ENCODE measurements at regions not wholly inside any gene's neighbourhood (a gene's known extent, or its start where the extent isn't known, plus 50 kb on each side); places are given as distances from the start of the nearest gene placed in this dataset.
A peak's percentile ranks its signal among the peaks of the same experiment; 100 is the strongest.

DNA sequence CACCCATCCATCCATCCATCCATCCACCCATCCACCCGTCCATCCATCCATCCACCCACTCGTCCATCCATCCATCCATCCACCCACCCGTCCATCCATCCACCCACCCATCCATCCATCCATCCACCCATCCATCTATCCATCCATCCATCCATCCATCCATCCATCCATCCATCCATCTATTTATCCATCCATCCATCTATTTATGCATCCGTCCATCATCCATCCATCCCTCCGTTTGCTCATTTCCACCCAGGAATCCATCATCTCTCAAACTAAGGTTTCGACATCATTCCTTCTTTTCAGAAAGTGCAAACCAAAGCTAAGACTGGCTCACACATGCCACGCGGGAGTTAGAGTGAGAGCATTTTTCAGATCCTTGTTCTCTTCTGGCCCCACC, 52.8 kb upstream of the POFUT2 start:
- Histone ChIP-seq H3K4me2 (ENCODE audit: low read depth, low read length) (no peak overlapping the region), H3K9ac (ENCODE audit: low read depth, low read length) (no peak overlapping the region), H2AFZ (replicated peaks; ENCODE audit: low read length, poor library complexity) (no peak overlapping the region), H3K36me3 (ENCODE audit: control insufficient read depth, insufficient read depth, low read length) (no peaks in the 10 kb centered on the region), H3K4me1 (ENCODE audit: control insufficient read depth, insufficient read depth, low read length) (peaks cover 4% of the 10 kb centered on the region; the same call in 1 of the 2 replicates), H3K9me3 (ENCODE audit: control insufficient read depth, insufficient read depth, low read length) (no peaks in the 10 kb centered on the region), H2BK5ac (ENCODE audit: low read depth, low read length, poor library complexity, severe bottlenecking) (no peak overlapping the region), H2BK20ac (ENCODE audit: low read depth, low read length) (0 out of 2 replicates have a peak overlapping the region, but pooled peaks have one; percentile 5), H3K27me3 (ENCODE audit: control insufficient read depth, insufficient read depth, low read length) (no peaks in the 10 kb centered on the region), H4K20me1 (ENCODE audit: insufficient read depth, low read length) (no peaks in the 10 kb centered on the region), H2BK15ac (ENCODE audit: low read depth, low read length) (no peak overlapping the region), H3K9me1 (ENCODE audit: insufficient read depth, low read length) (0 out of 2 replicates have a peak, but pooled peaks cover 2% of the 10 kb centered on the region), H3K4ac (ENCODE audit: low read depth, low read length) (no peak overlapping the region), H2BK120ac (ENCODE audit: low read depth, low read length) (no peak overlapping the region), H3K14ac (replicated peaks; ENCODE audit: low read depth, low read length) (no peak overlapping the region), H2AK9ac (replicated peaks; ENCODE audit: low read depth, low read length, poor library complexity) (no peak overlapping the region), H3K27ac (ENCODE audit: insufficient read depth, low read length) (no peak overlapping the region), H4K91ac (ENCODE audit: insufficient read depth, low read depth, low read length) (no peak overlapping the region), H3K79me1 (ENCODE audit: low read depth in 1 of 2, low read length in 2 of 2) (no peaks in the 10 kb centered on the region), H3K56ac (ENCODE audit: extremely low read depth, insufficient read depth, low read length) (no peak overlapping the region), H3K23ac (ENCODE audit: low read depth, low read length) (no peak overlapping the region), H4K8ac (ENCODE audit: low read depth in 2 of 2, low read length in 2 of 2) (no peak overlapping the region), H4K5ac (ENCODE audit: low read depth, low read length) (no peak overlapping the region), H3K18ac (ENCODE audit: low read depth, low read length) (no peak overlapping the region), H2AK5ac (ENCODE audit: low read depth, low read length) (no peak overlapping the region), H3K4me3 (ENCODE audit: insufficient read depth, low read depth, low read length) (no peak overlapping the region)
- ATAC-seq (ENCODE audit: low read depth) (no peak), DNase-seq (no peak)
- dilution Hi-C loops (cut with HindIII; ENCODE audit: low sequenced_read_pairs, unreplicated experiment): no loop called here
- POLR2A ChIA-PET (ENCODE audit: unreplicated experiment): no interaction called here
- no peak for TF ChIP-seq MAFK (IDR thresholded peaks at IDR 0.05; ENCODE audit: low read depth, low read length)
- TF ChIP-seq CEBPB (IDR thresholded peaks at IDR 0.05; ENCODE audit: low read depth, low read length): no peak
- no peak for TF ChIP-seq RAD21 (IDR thresholded peaks at IDR 0.05; ENCODE audit: low read length)
- no peak for TF ChIP-seq POLR2A (IDR thresholded peaks at IDR 0.05; ENCODE audit: low read depth, low read length)
- TF ChIP-seq, protein P1, sequence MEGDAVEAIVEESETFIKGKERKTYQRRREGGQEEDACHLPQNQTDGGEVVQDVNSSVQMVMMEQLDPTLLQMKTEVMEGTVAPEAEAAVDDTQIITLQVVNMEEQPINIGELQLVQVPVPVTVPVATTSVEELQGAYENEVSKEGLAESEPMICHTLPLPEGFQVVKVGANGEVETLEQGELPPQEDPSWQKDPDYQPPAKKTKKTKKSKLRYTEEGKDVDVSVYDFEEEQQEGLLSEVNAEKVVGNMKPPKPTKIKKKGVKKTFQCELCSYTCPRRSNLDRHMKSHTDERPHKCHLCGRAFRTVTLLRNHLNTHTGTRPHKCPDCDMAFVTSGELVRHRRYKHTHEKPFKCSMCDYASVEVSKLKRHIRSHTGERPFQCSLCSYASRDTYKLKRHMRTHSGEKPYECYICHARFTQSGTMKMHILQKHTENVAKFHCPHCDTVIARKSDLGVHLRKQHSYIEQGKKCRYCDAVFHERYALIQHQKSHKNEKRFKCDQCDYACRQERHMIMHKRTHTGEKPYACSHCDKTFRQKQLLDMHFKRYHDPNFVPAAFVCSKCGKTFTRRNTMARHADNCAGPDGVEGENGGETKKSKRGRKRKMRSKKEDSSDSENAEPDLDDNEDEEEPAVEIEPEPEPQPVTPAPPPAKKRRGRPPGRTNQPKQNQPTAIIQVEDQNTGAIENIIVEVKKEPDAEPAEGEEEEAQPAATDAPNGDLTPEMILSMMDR (conservative IDR thresholded peaks at IDR 0.05; ENCODE audit: low read depth, low read length): no peak
- no peak for TF ChIP-seq ELK1 (IDR thresholded peaks at IDR 0.05; ENCODE audit: borderline replicate concordance, low read depth, low read length)
- no peak for TF ChIP-seq CHD1 (IDR thresholded peaks at IDR 0.05; ENCODE audit: low read depth, low read length)
- TF ChIP-seq SMC3 (IDR thresholded peaks at IDR 0.05; ENCODE audit: low read depth, low read length): no peak
- TF ChIP-seq RCOR1 (IDR thresholded peaks at IDR 0.05; ENCODE audit: insufficient replicate concordance, low read length): no peak
- TF ChIP-seq, protein P2, sequence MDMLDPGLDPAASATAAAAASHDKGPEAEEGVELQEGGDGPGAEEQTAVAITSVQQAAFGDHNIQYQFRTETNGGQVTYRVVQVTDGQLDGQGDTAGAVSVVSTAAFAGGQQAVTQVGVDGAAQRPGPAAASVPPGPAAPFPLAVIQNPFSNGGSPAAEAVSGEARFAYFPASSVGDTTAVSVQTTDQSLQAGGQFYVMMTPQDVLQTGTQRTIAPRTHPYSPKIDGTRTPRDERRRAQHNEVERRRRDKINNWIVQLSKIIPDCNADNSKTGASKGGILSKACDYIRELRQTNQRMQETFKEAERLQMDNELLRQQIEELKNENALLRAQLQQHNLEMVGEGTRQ (IDR thresholded peaks at IDR 0.05; ENCODE audit: low read depth, low read length): no peak
- TF ChIP-seq NFE2L2 (IDR thresholded peaks at IDR 0.05; ENCODE audit: low read depth, low read length): no peak
- TF ChIP-seq MXI1 (IDR thresholded peaks at IDR 0.05; ENCODE audit: borderline replicate concordance, low read depth, low read length): no peak
- TF ChIP-seq BHLHE40 (IDR thresholded peaks at IDR 0.05; ENCODE audit: low read depth, low read length): no peak
- no peak for TF ChIP-seq FOS (IDR thresholded peaks at IDR 0.05; ENCODE audit: low read depth, low read length)
- TF ChIP-seq RFX5 (IDR thresholded peaks at IDR 0.05; ENCODE audit: low read depth, low read length): no peak
- TF ChIP-seq MAZ (IDR thresholded peaks at IDR 0.05; ENCODE audit: borderline replicate concordance, low read depth, low read length): no peak
- in situ Hi-C loops (cut with MboI; ENCODE audit: low sequenced_read_pairs): no loop called here
- WGBS, 2 experiments (ENCODE audit: extremely low coverage in 2 of 2, insufficient read length in 1 of 2): 84% methylated on average over 5 of the region's 8 CpGs; no CpG with 5 or more reads in 1 of the 2 experiments
- no TSS peak for BruUV-seq (replicated peaks)
- CTCF ChIA-PET: no interaction called here
- intact Hi-C loops (cut with micrococcal nuclease): no loop called here

Data from IMR-90 (cell line).